GM12878 (cell line): ENCODE measurements at regions not wholly inside any gene's neighbourhood (a gene's known extent, or its start where the extent isn't known, plus 50 kb on each side); places are given as distances from the start of the nearest gene placed in this dataset.

ENCODE experiments used
- CTCF ChIP-seq, 3 experiments: IDR thresholded peaks in 2 of 3; conservative IDR thresholded peaks in 1 of 3; 2 replicates each; pipeline ENCODE4 v1.5.1; 2011; ENCODE audit warnings: low read depth in 3 of 3, low read length in 3 of 3, mild to moderate bottlenecking in 3 of 3, control low read depth in 2 of 3, moderate library complexity in 2 of 3, inconsistent platforms in 1 of 3, mixed read lengths in 1 of 3; ENCODE audit not compliant: control insufficient read depth in 2 of 3, insufficient read depth in 1 of 3; ENCODE audit errors: extremely low read depth in 1 of 3
- NFIC ChIP-seq: IDR thresholded peaks from 2 replicates; pipeline ENCODE4 v1.6.1; 2012; ENCODE audit warnings: low read depth, mild to moderate bottlenecking, inconsistent platforms, low read length, moderate library complexity
- TF ChIP-seq, protein P1 (sequence below): IDR thresholded peaks from 2 replicates; pipeline ENCODE4 v1.6.1; 2011; ENCODE audit warnings: mild to moderate bottlenecking, low read depth, low read length, moderate library complexity; ENCODE audit not compliant: insufficient replicate concordance

- TF ChIP-seq, protein P1, sequence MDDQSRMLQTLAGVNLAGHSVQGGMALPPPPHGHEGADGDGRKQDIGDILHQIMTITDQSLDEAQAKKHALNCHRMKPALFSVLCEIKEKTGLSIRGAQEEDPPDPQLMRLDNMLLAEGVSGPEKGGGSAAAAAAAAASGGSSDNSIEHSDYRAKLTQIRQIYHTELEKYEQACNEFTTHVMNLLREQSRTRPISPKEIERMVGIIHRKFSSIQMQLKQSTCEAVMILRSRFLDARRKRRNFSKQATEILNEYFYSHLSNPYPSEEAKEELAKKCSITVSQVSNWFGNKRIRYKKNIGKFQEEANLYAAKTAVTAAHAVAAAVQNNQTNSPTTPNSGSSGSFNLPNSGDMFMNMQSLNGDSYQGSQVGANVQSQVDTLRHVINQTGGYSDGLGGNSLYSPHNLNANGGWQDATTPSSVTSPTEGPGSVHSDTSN: no peak
- TF ChIP-seq CTCF (IDR thresholded peaks at IDR 0.05 in 2 of 3, conservative IDR thresholded peaks at IDR 0.05 in 1 of 3; ENCODE audit: control insufficient read depth in 2 of 3, extremely low read depth in 1 of 3, insufficient read depth in 1 of 3, low read depth in 3 of 3, low read length in 3 of 3): no peak
- TF ChIP-seq NFIC: no peak
Observed at GRCh38 chr3:193959861-193960260, 176.1 kb upstream of the HES1 start.
